ENCODE measurements at regions not wholly inside any gene's neighbourhood (a gene's known extent, or its start where the extent isn't known, plus 50 kb on each side); places are given as distances from the start of the nearest gene placed in this dataset.
"Not testable (repeated sequence)": the region's sequence is repeated elsewhere in the genome, so short reads cannot be mapped to it uniquely, and the experiment has no call there.

DNA sequence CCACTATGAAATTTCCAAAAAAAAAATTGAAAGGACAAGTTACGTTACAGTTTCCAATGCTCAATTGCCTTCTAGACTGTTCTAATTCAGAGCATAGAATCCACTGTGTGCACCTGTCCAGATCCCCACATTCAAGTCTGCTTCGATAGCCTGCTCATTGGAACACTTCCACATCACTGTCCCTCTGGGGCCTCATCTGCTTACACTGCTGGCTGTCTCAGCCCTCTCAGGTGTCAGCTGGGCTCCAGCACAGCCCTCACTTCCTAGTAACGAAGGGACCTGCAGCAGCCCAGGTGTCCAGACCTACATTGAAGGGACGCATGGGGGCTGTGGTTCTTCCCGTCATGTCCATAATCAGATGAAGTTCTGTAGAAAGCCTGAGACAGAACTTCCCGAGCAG, 94.3 kb upstream of the EMB start:
- no peaks in the 10 kb centered on the region for H3K27me3 Mint-ChIP-seq (ENCODE audit: insufficient read depth, low read depth, poor library complexity)
- H3K4me2 ChIP-seq: no peak overlapping the region
- no peak overlapping the region for H3K4me3 Mint-ChIP-seq
- H3K27me3 ChIP-seq (ENCODE audit: insufficient read depth): no peaks in the 10 kb centered on the region
- no peak overlapping the region for H2AFZ ChIP-seq
- H3K27ac Mint-ChIP-seq: no peak overlapping the region
- H3K79me2 ChIP-seq (replicated peaks; ENCODE audit: insufficient read depth): no peaks in the 10 kb centered on the region
- H3K9me3 Mint-ChIP-seq: peaks cover 17% of the 10 kb centered on the region
- peaks cover 4% of the 10 kb centered on the region; the same call in 1 of the 3 replicates for H3K4me1 Mint-ChIP-seq
- H3K36me3 ChIP-seq (ENCODE audit: insufficient read depth): no peaks in the 10 kb centered on the region
- TF ChIP-seq, protein P1, sequence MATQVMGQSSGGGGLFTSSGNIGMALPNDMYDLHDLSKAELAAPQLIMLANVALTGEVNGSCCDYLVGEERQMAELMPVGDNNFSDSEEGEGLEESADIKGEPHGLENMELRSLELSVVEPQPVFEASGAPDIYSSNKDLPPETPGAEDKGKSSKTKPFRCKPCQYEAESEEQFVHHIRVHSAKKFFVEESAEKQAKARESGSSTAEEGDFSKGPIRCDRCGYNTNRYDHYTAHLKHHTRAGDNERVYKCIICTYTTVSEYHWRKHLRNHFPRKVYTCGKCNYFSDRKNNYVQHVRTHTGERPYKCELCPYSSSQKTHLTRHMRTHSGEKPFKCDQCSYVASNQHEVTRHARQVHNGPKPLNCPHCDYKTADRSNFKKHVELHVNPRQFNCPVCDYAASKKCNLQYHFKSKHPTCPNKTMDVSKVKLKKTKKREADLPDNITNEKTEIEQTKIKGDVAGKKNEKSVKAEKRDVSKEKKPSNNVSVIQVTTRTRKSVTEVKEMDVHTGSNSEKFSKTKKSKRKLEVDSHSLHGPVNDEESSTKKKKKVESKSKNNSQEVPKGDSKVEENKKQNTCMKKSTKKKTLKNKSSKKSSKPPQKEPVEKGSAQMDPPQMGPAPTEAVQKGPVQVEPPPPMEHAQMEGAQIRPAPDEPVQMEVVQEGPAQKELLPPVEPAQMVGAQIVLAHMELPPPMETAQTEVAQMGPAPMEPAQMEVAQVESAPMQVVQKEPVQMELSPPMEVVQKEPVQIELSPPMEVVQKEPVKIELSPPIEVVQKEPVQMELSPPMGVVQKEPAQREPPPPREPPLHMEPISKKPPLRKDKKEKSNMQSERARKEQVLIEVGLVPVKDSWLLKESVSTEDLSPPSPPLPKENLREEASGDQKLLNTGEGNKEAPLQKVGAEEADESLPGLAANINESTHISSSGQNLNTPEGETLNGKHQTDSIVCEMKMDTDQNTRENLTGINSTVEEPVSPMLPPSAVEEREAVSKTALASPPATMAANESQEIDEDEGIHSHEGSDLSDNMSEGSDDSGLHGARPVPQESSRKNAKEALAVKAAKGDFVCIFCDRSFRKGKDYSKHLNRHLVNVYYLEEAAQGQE (IDR thresholded peaks at IDR 0.05; ENCODE audit: unreplicated experiment): no peak
- TF ChIP-seq JUNB (IDR thresholded peaks at IDR 0.05; ENCODE audit: unreplicated experiment): no peak
- TF ChIP-seq, protein P2, sequence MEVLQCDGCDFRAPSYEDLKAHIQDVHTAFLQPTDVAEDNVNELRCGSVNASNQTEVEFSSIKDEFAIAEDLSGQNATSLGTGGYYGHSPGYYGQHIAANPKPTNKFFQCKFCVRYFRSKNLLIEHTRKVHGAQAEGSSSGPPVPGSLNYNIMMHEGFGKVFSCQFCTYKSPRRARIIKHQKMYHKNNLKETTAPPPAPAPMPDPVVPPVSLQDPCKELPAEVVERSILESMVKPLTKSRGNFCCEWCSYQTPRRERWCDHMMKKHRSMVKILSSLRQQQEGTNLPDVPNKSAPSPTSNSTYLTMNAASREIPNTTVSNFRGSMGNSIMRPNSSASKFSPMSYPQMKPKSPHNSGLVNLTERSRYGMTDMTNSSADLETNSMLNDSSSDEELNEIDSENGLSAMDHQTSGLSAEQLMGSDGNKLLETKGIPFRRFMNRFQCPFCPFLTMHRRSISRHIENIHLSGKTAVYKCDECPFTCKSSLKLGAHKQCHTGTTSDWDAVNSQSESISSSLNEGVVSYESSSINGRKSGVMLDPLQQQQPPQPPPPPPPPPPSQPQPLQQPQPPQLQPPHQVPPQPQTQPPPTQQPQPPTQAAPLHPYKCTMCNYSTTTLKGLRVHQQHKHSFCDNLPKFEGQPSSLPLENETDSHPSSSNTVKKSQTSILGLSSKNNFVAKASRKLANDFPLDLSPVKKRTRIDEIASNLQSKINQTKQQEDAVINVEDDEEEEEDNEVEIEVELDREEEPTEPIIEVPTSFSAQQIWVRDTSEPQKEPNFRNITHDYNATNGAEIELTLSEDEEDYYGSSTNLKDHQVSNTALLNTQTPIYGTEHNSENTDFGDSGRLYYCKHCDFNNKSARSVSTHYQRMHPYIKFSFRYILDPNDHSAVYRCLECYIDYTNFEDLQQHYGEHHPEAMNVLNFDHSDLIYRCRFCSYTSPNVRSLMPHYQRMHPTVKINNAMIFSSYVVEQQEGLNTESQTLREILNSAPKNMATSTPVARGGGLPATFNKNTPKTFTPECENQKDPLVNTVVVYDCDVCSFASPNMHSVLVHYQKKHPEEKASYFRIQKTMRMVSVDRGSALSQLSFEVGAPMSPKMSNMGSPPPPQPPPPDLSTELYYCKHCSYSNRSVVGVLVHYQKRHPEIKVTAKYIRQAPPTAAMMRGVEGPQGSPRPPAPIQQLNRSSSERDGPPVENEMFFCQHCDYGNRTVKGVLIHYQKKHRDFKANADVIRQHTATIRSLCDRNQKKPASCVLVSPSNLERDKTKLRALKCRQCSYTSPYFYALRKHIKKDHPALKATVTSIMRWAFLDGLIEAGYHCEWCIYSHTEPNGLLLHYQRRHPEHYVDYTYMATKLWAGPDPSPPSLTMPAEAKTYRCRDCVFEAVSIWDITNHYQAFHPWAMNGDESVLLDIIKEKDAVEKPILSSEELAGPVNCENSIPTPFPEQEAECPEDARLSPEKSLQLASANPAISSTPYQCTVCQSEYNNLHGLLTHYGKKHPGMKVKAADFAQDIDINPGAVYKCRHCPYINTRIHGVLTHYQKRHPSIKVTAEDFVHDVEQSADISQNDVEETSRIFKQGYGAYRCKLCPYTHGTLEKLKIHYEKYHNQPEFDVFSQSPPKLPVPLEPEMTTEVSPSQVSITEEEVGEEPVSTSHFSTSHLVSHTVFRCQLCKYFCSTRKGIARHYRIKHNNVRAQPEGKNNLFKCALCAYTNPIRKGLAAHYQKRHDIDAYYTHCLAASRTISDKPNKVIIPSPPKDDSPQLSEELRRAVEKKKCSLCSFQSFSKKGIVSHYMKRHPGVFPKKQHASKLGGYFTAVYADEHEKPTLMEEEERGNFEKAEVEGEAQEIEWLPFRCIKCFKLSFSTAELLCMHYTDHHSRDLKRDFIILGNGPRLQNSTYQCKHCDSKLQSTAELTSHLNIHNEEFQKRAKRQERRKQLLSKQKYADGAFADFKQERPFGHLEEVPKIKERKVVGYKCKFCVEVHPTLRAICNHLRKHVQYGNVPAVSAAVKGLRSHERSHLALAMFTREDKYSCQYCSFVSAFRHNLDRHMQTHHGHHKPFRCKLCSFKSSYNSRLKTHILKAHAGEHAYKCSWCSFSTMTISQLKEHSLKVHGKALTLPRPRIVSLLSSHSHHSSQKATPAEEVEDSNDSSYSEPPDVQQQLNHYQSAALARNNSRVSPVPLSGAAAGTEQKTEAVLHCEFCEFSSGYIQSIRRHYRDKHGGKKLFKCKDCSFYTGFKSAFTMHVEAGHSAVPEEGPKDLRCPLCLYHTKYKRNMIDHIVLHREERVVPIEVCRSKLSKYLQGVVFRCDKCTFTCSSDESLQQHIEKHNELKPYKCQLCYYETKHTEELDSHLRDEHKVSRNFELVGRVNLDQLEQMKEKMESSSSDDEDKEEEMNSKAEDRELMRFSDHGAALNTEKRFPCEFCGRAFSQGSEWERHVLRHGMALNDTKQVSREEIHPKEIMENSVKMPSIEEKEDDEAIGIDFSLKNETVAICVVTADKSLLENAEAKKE (CRISPR knock-in tag; IDR thresholded peaks at IDR 0.05): no peak
- no peak for TF ChIP-seq EZH2 (IDR thresholded peaks at IDR 0.05; ENCODE audit: low read depth, unreplicated experiment)
- TF ChIP-seq ZNF114 (CRISPR knock-in tag; IDR thresholded peaks at IDR 0.05): no peak
- no peak for TF ChIP-seq NANOG (IDR thresholded peaks at IDR 0.05; ENCODE audit: borderline replicate concordance)
- no peak for TF ChIP-seq POLR2AphosphoS5 (IDR thresholded peaks at IDR 0.05; ENCODE audit: low read depth)
- H3K4me3 ChIP-seq: no peak overlapping the region
- peaks cover 4% of the 10 kb centered on the region; the same call in 2 of the 3 replicates for H3K36me3 Mint-ChIP-seq (ENCODE audit: low read depth)
- H3K27ac ChIP-seq (ENCODE audit: low read depth): no peak overlapping the region
- no peak for ATAC-seq
- DNase-seq (ENCODE audit: low spot score): no peak
- peaks cover 6% of the 10 kb centered on the region; the same call in 1 of the 2 replicates for H3K9me2 ChIP-seq (ENCODE audit: insufficient read depth)
- H3K4me1 ChIP-seq (ENCODE audit: insufficient read depth): no peaks in the 10 kb centered on the region
- no peaks in the 10 kb centered on the region for H3F3A ChIP-seq (replicated peaks; ENCODE audit: low read depth)
- H4K20me1 ChIP-seq (replicated peaks; ENCODE audit: insufficient read depth): no peaks in the 10 kb centered on the region

DNA sequence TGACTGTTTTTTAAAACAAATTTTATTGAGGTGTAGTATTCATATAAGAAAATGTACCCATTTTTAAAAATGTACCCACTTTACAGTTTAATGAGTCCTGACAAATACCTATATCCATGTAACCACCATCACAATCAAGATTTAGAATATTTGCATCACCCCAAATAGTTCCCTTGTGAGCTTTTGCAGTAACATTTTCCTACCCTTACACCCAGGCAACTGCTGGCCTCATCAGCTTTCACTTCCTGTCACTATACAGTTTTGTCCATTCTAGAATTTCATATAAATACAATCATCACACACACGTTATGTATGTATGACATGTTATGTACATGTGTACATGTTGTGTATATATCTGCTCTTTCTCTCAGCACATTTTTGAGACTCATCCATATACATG, 96.4 kb upstream of the EMB start:
- not testable (repeated sequence) for H3K4me3 ChIP-seq; H3K4me1 ChIP-seq (ENCODE audit: insufficient read depth); H3K9me2 ChIP-seq (ENCODE audit: insufficient read depth); H3K27me3 ChIP-seq (ENCODE audit: insufficient read depth); H2AFZ ChIP-seq; H4K20me1 ChIP-seq (replicated peaks; ENCODE audit: insufficient read depth); DNase-seq (ENCODE audit: low spot score); H3K4me3 Mint-ChIP-seq; H3K27me3 Mint-ChIP-seq (ENCODE audit: insufficient read depth, low read depth, poor library complexity); H3K27ac Mint-ChIP-seq; H3F3A ChIP-seq (replicated peaks; ENCODE audit: low read depth); H3K36me3 ChIP-seq (ENCODE audit: insufficient read depth); H3K79me2 ChIP-seq (replicated peaks; ENCODE audit: insufficient read depth); ATAC-seq; H3K4me2 ChIP-seq; H3K27ac ChIP-seq (ENCODE audit: low read depth); H3K4me1 Mint-ChIP-seq
- Mint-ChIP-seq H3K36me3 (ENCODE audit: low read depth) (peaks cover 14% of the 10 kb centered on the region), H3K9me3 (peaks cover 34% of the 10 kb centered on the region)
